Panc1 (cell line): ENCODE measurements at regions not wholly inside any gene's neighbourhood (a gene's known extent, or its start where the extent isn't known, plus 50 kb on each side); places are given as distances from the start of the nearest gene placed in this dataset.

Experiments used
- ATAC-seq: fragments of 200-7000 bp; cut with Tn5 transposase; 2 replicates; pipeline ENCODE4 v1.9.1; 2020; ENCODE audit warnings: mild to moderate bottlenecking, moderate library complexity
- BruUV-seq: library from RNA; stranded (reverse); fragments of 400-500 nt; replicated peaks from 2 replicates; lab custom pipeline; 2021; lab: Mats Ljungman, UMichigan
- CTCF ChIA-PET: fragments of 300-600 bp; sonication (Branson Sonifier 250); formaldehyde crosslinking; loops from one replicate; lab custom pipeline; 2022; ENCODE audit warnings: antibody characterized with exemption; lab: Charles Lee
- POLR2A ChIA-PET: fragments of 300-600 bp; sonication (Branson Sonifier 250); formaldehyde crosslinking; loops from one replicate; lab custom pipeline; 2022; ENCODE audit warnings: antibody characterized with exemption; lab: Charles Lee
- DNase-seq: peaks from one replicate; pipeline ENCODE4 v3.0.0-alpha.2; 2010; ENCODE audit warnings: low read depth, low spot score
- H3K27ac ChIP-seq: 2 replicates; pipeline ENCODE4 v1.5.1; 2011; ENCODE audit warnings: mild to moderate bottlenecking, low read length, inconsistent platforms
- H3K27me3 ChIP-seq: fragments of 200-500 bp; sonication (Bioruptor generic); 2 replicates; pipeline ENCODE4 v1.6.0; 2014; ENCODE audit warnings: low read length, inconsistent platforms; ENCODE audit not compliant: control insufficient read depth, insufficient read depth
- H3K36me3 ChIP-seq: fragments of 200-500 bp; sonication (Bioruptor generic); 2 replicates; pipeline ENCODE4 v1.5.1; 2014; ENCODE audit warnings: inconsistent platforms, mild to moderate bottlenecking, low read length, moderate library complexity; ENCODE audit not compliant: control insufficient read depth, insufficient read depth
- H3K4me1 ChIP-seq: 2 replicates; pipeline ENCODE4 v1.5.1; 2011; ENCODE audit warnings: inconsistent platforms, mild to moderate bottlenecking, low read length, moderate library complexity; ENCODE audit not compliant: control insufficient read depth, insufficient read depth
- H3K4me3 ChIP-seq, 2 experiments: 2 replicates each; pipeline ENCODE4 v1.5.1; 2011 to 2012; ENCODE audit warnings: low read depth in 2 of 2, low read length in 2 of 2, mild to moderate bottlenecking in 2 of 2, inconsistent platforms in 1 of 2, moderate library complexity in 1 of 2
- H3K9me3 ChIP-seq: fragments of 200-500 bp; sonication (Bioruptor generic); 2 replicates; pipeline ENCODE4 v1.5.1; 2014; ENCODE audit warnings: low read depth, mild to moderate bottlenecking, inconsistent platforms, low read length, moderate library complexity; ENCODE audit not compliant: control insufficient read depth, insufficient read depth
- POLR2AphosphoS5 ChIP-seq: IDR thresholded peaks from 2 replicates; pipeline ENCODE4 v1.6.1; 2012; ENCODE audit warnings: mild to moderate bottlenecking, low read depth, low read length, moderate library complexity
- SIN3A ChIP-seq: IDR thresholded peaks from 2 replicates; pipeline ENCODE4 v1.6.1; 2012; ENCODE audit warnings: low read depth, mild to moderate bottlenecking, low read length, moderate library complexity, borderline replicate concordance; ENCODE audit not compliant: insufficient read depth
- TCF7L2 ChIP-seq: IDR thresholded peaks from 2 replicates; pipeline ENCODE4 v1.6.1; 2011; ENCODE audit warnings: mild to moderate bottlenecking, low read depth, low read length, inconsistent platforms
- in situ Hi-C: cut with HindIII; loops from 2 replicates; pipeline ENCODE4 v1.10.0; 2016; ENCODE audit warnings: low sequenced_read_pairs, low pct_unique_long_range_greater_than_20kb
- intact Hi-C: fragments of 100-400 bp; cut with micrococcal nuclease; formaldehyde crosslinking; loops from one replicate; pipeline ENCODE4 v1.10.0; 2022; ENCODE audit not compliant: unreplicated experiment
- TF ChIP-seq, protein P1 (sequence below): fragments of 450-650 bp; IDR thresholded peaks from 2 replicates; pipeline ENCODE4 v1.5.1; 2017; ENCODE audit warnings: mild to moderate bottlenecking
- TF ChIP-seq, protein P2 (sequence below), 2 experiments: IDR thresholded peaks; 2 replicates each; pipeline ENCODE4 v1.6.1; 2011 to 2012; ENCODE audit warnings: low read depth in 2 of 2, control low read depth in 1 of 2, low read length in 1 of 2, mild to moderate bottlenecking in 1 of 2, moderate library complexity in 1 of 2; ENCODE audit not compliant: insufficient read depth in 1 of 2

DNA sequence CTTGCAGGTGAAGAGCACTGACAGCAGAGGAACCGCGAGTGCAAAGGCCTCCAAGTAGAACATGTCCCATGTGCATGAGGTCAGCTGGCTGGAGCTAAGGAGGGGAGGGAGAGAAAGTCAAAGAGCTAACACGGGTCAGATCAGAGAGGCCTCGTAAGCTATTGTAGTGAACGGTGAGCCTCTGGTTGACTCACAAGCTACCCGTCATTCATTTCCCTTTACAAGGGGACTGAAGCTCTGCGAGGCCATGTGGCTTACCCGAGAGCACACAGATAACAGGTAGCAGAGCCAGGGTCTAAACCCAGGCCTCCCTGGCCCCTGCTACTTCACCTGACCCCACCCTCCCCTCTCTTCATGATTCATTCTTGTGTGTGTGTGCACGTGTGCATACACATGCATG, 152.7 kb upstream of the ADRA1B start:
- no peaks in the 10 kb centered on the region for H3K4me1 ChIP-seq
- no peak overlapping the region for H3K27ac ChIP-seq
- CTCF ChIA-PET, result no interaction called here
- POLR2A ChIA-PET, result no interaction called here
- ATAC-seq (peak; percentile 56; the same call in 1 of the 2 replicates), DNase-seq (no peak)
- no peaks in the 10 kb centered on the region for H3K9me3 ChIP-seq
- H3K27me3 ChIP-seq, result no peaks in the 10 kb centered on the region
- TF ChIP-seq TCF7L2 (no peak), POLR2AphosphoS5 (no peak), SIN3A (no peak)
- TF ChIP-seq, protein P1, sequence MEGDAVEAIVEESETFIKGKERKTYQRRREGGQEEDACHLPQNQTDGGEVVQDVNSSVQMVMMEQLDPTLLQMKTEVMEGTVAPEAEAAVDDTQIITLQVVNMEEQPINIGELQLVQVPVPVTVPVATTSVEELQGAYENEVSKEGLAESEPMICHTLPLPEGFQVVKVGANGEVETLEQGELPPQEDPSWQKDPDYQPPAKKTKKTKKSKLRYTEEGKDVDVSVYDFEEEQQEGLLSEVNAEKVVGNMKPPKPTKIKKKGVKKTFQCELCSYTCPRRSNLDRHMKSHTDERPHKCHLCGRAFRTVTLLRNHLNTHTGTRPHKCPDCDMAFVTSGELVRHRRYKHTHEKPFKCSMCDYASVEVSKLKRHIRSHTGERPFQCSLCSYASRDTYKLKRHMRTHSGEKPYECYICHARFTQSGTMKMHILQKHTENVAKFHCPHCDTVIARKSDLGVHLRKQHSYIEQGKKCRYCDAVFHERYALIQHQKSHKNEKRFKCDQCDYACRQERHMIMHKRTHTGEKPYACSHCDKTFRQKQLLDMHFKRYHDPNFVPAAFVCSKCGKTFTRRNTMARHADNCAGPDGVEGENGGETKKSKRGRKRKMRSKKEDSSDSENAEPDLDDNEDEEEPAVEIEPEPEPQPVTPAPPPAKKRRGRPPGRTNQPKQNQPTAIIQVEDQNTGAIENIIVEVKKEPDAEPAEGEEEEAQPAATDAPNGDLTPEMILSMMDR, result no peak
- TF ChIP-seq, protein P2, sequence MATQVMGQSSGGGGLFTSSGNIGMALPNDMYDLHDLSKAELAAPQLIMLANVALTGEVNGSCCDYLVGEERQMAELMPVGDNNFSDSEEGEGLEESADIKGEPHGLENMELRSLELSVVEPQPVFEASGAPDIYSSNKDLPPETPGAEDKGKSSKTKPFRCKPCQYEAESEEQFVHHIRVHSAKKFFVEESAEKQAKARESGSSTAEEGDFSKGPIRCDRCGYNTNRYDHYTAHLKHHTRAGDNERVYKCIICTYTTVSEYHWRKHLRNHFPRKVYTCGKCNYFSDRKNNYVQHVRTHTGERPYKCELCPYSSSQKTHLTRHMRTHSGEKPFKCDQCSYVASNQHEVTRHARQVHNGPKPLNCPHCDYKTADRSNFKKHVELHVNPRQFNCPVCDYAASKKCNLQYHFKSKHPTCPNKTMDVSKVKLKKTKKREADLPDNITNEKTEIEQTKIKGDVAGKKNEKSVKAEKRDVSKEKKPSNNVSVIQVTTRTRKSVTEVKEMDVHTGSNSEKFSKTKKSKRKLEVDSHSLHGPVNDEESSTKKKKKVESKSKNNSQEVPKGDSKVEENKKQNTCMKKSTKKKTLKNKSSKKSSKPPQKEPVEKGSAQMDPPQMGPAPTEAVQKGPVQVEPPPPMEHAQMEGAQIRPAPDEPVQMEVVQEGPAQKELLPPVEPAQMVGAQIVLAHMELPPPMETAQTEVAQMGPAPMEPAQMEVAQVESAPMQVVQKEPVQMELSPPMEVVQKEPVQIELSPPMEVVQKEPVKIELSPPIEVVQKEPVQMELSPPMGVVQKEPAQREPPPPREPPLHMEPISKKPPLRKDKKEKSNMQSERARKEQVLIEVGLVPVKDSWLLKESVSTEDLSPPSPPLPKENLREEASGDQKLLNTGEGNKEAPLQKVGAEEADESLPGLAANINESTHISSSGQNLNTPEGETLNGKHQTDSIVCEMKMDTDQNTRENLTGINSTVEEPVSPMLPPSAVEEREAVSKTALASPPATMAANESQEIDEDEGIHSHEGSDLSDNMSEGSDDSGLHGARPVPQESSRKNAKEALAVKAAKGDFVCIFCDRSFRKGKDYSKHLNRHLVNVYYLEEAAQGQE (IDR thresholded peaks at IDR 0.05; ENCODE audit: insufficient read depth in 1 of 2, low read depth in 2 of 2, low read length in 1 of 2), result no peak
- no TSS peak for BruUV-seq
- in situ Hi-C loops, result no loop called here
- intact Hi-C loops, result loop anchor here (10.0 kb wide), 1 partner anchor 1609 kb away; no protein-coding TSS in a partner anchor
- H3K4me3 ChIP-seq, result no peak overlapping the region
- no peaks in the 10 kb centered on the region for H3K36me3 ChIP-seq

DNA sequence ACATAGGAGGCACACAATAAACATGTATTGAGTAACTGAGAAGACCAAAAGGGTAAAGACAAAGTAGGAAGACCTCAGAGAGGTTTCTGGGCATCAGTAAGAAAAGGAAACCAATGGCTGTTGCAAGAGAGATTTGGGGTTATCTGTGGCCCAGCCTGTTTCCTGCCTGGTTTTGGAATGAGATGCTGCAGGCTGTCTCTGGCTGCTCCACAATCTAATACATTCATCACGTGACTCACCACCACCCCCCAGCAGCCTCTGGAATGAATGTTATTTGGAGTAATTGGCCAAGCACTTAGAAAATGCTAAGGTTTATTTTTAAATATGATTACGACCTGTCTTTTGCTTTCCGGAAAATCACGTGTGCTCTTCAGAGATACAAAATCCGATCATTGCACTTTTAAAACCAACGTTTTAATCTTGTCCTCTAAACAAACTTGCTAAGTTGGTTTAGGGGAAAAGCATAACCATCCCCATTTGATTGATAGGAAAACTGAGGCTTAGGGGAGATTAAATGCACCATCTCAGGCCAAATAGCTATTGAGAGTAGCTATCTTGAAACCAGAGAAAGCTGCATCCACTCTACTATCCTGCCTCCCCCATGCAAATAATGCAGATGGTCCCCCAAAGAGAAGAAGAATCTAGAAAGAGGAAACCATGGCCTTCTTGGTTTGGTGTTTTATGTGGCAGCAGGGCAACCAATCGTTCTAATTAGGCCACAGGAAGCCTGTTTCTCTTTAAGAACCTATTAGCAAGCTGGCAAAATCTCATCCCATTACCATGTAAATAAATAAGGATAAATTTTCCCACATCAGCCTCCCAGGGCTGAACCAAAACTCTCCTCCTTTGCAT, 151.8 kb upstream of the ADRA1B start:
- CTCF ChIA-PET, result no interaction called here
- no peak overlapping the region for H3K4me3 ChIP-seq
- H3K36me3 ChIP-seq, result no peaks in the 10 kb centered on the region
- H3K27me3 ChIP-seq, result no peaks in the 10 kb centered on the region
- no peaks in the 10 kb centered on the region for H3K9me3 ChIP-seq
- BruUV-seq, result no TSS peak
- H3K27ac ChIP-seq, result no peak overlapping the region
- in situ Hi-C loops, result no loop called here
- intact Hi-C loops, result loop anchor here (10.0 kb wide), 1 partner anchor 1610 kb away; no protein-coding TSS in a partner anchor
- ATAC-seq, result no peak
- no peak for TF ChIP-seq POLR2AphosphoS5
- TF ChIP-seq, protein P2 (IDR thresholded peaks at IDR 0.05; ENCODE audit: insufficient read depth in 1 of 2, low read depth in 2 of 2, low read length in 1 of 2), result no peak
- no peak for DNase-seq
- POLR2A ChIA-PET, result no interaction called here
- no peaks in the 10 kb centered on the region for H3K4me1 ChIP-seq
